OCI-LY1 (cell line): ENCODE measurements at regions not wholly inside any gene's neighbourhood (a gene's known extent, or its start where the extent isn't known, plus 50 kb on each side); places are given as distances from the start of the nearest gene placed in this dataset.

Source experiments
- H2AFZ ChIP-seq: fragments of 200-600 bp; sonication (generic), shearing (Covaris generic); 2 replicates; pipeline ENCODE4 v1.6.0; 2014; ENCODE audit warnings: antibody characterized with exemption, mild to moderate bottlenecking, low read length
- H3F3A ChIP-seq: fragments of 200-600 bp; sonication (generic), shearing (Covaris generic); 2 replicates; pipeline ENCODE4 v1.6.0; 2014; ENCODE audit warnings: mild to moderate bottlenecking, antibody characterized with exemption, low read length, moderate library complexity; ENCODE audit not compliant: insufficient read depth
- H3K27ac ChIP-seq: fragments of 200-600 bp; sonication (generic); 2 replicates; pipeline ENCODE4 v1.5.1; 2014; ENCODE audit warnings: low read length, mixed run types, mild to moderate bottlenecking, low read depth; ENCODE audit not compliant: poor library complexity, severe bottlenecking
- H3K27me3 ChIP-seq: fragments of 200-600 bp; sonication (generic); 2 replicates; pipeline ENCODE4 v1.6.0; 2014; ENCODE audit warnings: antibody characterized with exemption, mild to moderate bottlenecking, low read length, moderate library complexity; ENCODE audit not compliant: insufficient read depth
- H3K36me3 ChIP-seq: fragments of 200-600 bp; sonication (generic); 2 replicates; pipeline ENCODE4 v1.6.1; 2014; ENCODE audit warnings: mild to moderate bottlenecking, antibody characterized with exemption, low read length, moderate library complexity, mixed read lengths; ENCODE audit not compliant: insufficient read depth
- H3K4me1 ChIP-seq: fragments of 200-600 bp; sonication (generic); 2 replicates; pipeline ENCODE4 v1.5.1; 2014; ENCODE audit warnings: mild to moderate bottlenecking, low read length, moderate library complexity; ENCODE audit not compliant: insufficient read depth, severe bottlenecking
- H3K4me2 ChIP-seq: fragments of 200-600 bp; sonication (generic), shearing (Covaris generic); 2 replicates; pipeline ENCODE4 v1.6.1; 2014; ENCODE audit warnings: low read length
- H3K4me3 ChIP-seq: fragments of 200-600 bp; sonication (generic); 2 replicates; pipeline ENCODE4 v1.5.1; 2014; ENCODE audit warnings: low read length, low read depth, mild to moderate bottlenecking, mixed read lengths; ENCODE audit not compliant: poor library complexity, severe bottlenecking
- H3K79me2 ChIP-seq: fragments of 200-600 bp; shearing (Covaris generic); 2 replicates; pipeline ENCODE4 v1.6.1; 2016; ENCODE audit warnings: mixed run types, low read length, mixed read lengths; ENCODE audit not compliant: insufficient read depth
- H3K9ac ChIP-seq: fragments of 200-600 bp; sonication (generic), shearing (Covaris generic); 2 replicates; pipeline ENCODE4 v1.6.1; 2014; ENCODE audit warnings: mild to moderate bottlenecking, low read length, mixed read lengths
- H3K9me2 ChIP-seq: fragments of 200-600 bp; sonication (generic), shearing (Covaris generic); 2 replicates; pipeline ENCODE4 v1.6.1; 2014; ENCODE audit warnings: low read depth, mild to moderate bottlenecking, low read length, mixed read lengths
- H3K9me3 ChIP-seq: fragments of 200-600 bp; shearing (Covaris generic); 2 replicates; pipeline ENCODE4 v1.6.1; 2014; ENCODE audit warnings: low read length, mixed read lengths
- H4K20me1 ChIP-seq: fragments of 200-600 bp; sonication (generic), shearing (Covaris generic); 2 replicates; pipeline ENCODE4 v1.6.0; 2016; ENCODE audit warnings: mild to moderate bottlenecking, low read length; ENCODE audit not compliant: insufficient read depth
- CTCF ChIP-seq: fragments of 200-600 bp; sonication (generic), shearing (Covaris generic); IDR thresholded peaks from 2 replicates; pipeline ENCODE4 v1.5.1; 2017; ENCODE audit warnings: mild to moderate bottlenecking, antibody characterized with exemption, low read length, moderate library complexity, mixed read lengths
- EZH2 ChIP-seq: fragments of 200-600 bp; sonication (generic), shearing (Covaris generic); IDR thresholded peaks from 2 replicates; pipeline ENCODE4 v1.8.0; 2017; ENCODE audit warnings: borderline replicate concordance, mixed run types, mild to moderate bottlenecking, antibody characterized with exemption, low read length, moderate library complexity, mixed read lengths

DNA sequence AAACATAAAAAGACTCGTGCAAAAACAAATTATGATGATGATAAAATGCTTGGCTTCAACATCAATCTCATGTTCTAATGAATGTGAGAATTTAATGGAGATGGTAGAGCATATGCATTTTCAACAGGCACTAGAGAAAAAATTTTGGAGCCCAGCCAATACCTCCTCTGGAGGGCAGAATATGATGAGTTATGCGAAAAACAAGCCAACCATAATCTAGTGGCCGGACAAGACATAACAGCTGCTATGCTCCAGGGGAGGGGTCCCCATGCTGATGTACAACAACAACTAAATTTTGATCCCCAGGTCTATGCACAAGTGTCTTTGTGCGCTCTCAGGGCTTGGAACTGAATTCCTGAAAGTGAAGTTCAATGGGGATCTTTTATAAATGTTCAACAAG lies 1197.5 kb downstream of the LRFN5 start:
- Histone ChIP-seq H3F3A (no peaks in the 10 kb centered on the region), H3K9me2 (no peaks in the 10 kb centered on the region), H3K4me2 (no peak overlapping the region), H2AFZ (no peak overlapping the region), H3K9me3 (no peaks in the 10 kb centered on the region), H3K4me3 (no peak overlapping the region), H3K27me3 (no peaks in the 10 kb centered on the region), H3K9ac (no peak overlapping the region), H4K20me1 (no peaks in the 10 kb centered on the region), H3K79me2 (no peaks in the 10 kb centered on the region), H3K27ac (no peak overlapping the region), H3K4me1 (no peaks in the 10 kb centered on the region), H3K36me3 (no peaks in the 10 kb centered on the region)
- no peak for TF ChIP-seq CTCF
- no peak for TF ChIP-seq EZH2

DNA sequence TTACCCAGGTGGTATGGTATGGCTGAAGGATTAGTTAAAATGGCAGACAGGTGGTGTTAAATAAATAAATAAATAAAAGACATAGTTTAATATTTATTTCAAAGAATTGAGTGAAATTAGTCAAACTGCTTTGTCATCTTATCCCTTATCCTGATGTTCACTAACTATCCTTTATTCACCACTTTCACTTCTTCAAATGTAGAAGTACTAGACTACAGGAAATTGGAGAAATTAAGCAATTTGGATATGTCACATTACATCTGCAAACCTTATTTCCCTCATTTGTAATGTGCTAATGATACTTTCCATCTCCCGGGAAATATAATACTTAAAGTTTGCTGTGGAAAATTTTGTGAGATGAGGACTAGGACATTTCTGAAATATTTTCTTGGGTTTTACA lies 1195.7 kb downstream of the LRFN5 start:
- Histone ChIP-seq H4K20me1 (no peaks in the 10 kb centered on the region), H3K27me3 (no peaks in the 10 kb centered on the region), H3K4me2 (no peak overlapping the region), H3K9me2 (no peaks in the 10 kb centered on the region), H3K4me3 (no peak overlapping the region), H2AFZ (no peak overlapping the region), H3K9me3 (no peaks in the 10 kb centered on the region), H3F3A (no peaks in the 10 kb centered on the region), H3K4me1 (no peaks in the 10 kb centered on the region), H3K36me3 (no peaks in the 10 kb centered on the region), H3K9ac (no peak overlapping the region), H3K27ac (no peak overlapping the region), H3K79me2 (no peaks in the 10 kb centered on the region)
- TF ChIP-seq CTCF (no peak), EZH2 (no peak)

GRCh38 chr14:42792166-42792565 lies 1185.5 kb downstream of the LRFN5 start:
- H3K27ac ChIP-seq, result no peak overlapping the region
- no peaks in the 10 kb centered on the region for H3F3A ChIP-seq

More at GRCh38 chr14:42792166-42792565, 1185.5 kb downstream of the LRFN5 start:
- H3K4me2 ChIP-seq, result no peak overlapping the region
- no peak overlapping the region for H2AFZ ChIP-seq
- H4K20me1 ChIP-seq, result no peaks in the 10 kb centered on the region
- no peaks in the 10 kb centered on the region for H3K4me1 ChIP-seq
- no peak overlapping the region for H3K9ac ChIP-seq
- no peaks in the 10 kb centered on the region for H3K36me3 ChIP-seq
- no peak overlapping the region for H3K4me3 ChIP-seq
- H3K9me2 ChIP-seq, result no peaks in the 10 kb centered on the region
- TF ChIP-seq CTCF, result no peak
- TF ChIP-seq EZH2, result no peak
- H3K79me2 ChIP-seq, result no peaks in the 10 kb centered on the region
- no peaks in the 10 kb centered on the region for H3K9me3 ChIP-seq
- H3K27me3 ChIP-seq, result no peaks in the 10 kb centered on the region
